Hippocampal formation (tissue), 2 donors: ENCODE measurements at regions not wholly inside any gene's neighbourhood (a gene's known extent, or its start where the extent isn't known, plus 50 kb on each side); places are given as distances from the start of the nearest gene placed in this dataset.
A peak's percentile ranks its signal among the peaks of the same experiment; 100 is the strongest.
"Not testable (repeated sequence)": the region's sequence is repeated elsewhere in the genome, so short reads cannot be mapped to it uniquely, and the experiment has no call there.

Experiments
- DNase-seq, 2 donors: peaks; one replicate each; lab custom pipeline; 2025; lab: John Stamatoyannopoulos, UW

- DNase-seq, result no peak
Observed at GRCh38 chr16:80258407-80258806, 282.4 kb upstream of the DYNLRB2 start.

- no peak for DNase-seq
Observed at GRCh38 chr16:80254970-80255369, 285.8 kb upstream of the DYNLRB2 start.

GRCh38 chr16:80253741-80254140 is 287.1 kb upstream of the DYNLRB2 start:
- DNase-seq, result peak in 1 of 2 donors; percentile 2

GRCh38 chr16:80250381-80250780 is 290.4 kb upstream of the DYNLRB2 start:
- DNase-seq, result no peak

- not testable (repeated sequence) for DNase-seq
Observed at GRCh38 chr16:80243303-80243702, 297.5 kb upstream of the DYNLRB2 start.

- DNase-seq, result not testable (repeated sequence)
Observed at GRCh38 chr16:80242279-80242678, 298.5 kb upstream of the DYNLRB2 start.

GRCh38 chr16:80233097-80233835 is 307.5 kb upstream of the DYNLRB2 start:
- no peak for DNase-seq

GRCh38 chr16:80231888-80232287 is 308.9 kb upstream of the DYNLRB2 start:
- DNase-seq, result no peak

GRCh38 chr16:80231121-80231520 is 309.7 kb upstream of the DYNLRB2 start:
- no peak for DNase-seq

GRCh38 chr16:80230328-80231120 is 310.3 kb upstream of the DYNLRB2 start:
- no peak for DNase-seq

- no peak for DNase-seq
Observed at GRCh38 chr16:80226499-80226898, 314.3 kb upstream of the DYNLRB2 start.

- DNase-seq, result no peak
Observed at GRCh38 chr16:80210787-80211186, 330.0 kb upstream of the DYNLRB2 start.

GRCh38 chr16:80208743-80209142 is 332.1 kb upstream of the DYNLRB2 start:
- DNase-seq, result no peak

- no peak for DNase-seq
Observed at GRCh38 chr16:80208015-80208414, 332.8 kb upstream of the DYNLRB2 start.

- DNase-seq, result no peak
Observed at GRCh38 chr16:80203821-80204220, 337.0 kb upstream of the DYNLRB2 start.

GRCh38 chr16:80202831-80203413 is 337.9 kb upstream of the DYNLRB2 start:
- no peak for DNase-seq

- DNase-seq, result no peak
Observed at GRCh38 chr16:80200079-80200478, 340.7 kb upstream of the DYNLRB2 start.

- no peak for DNase-seq
Observed at GRCh38 chr16:80199614-80200013, 341.2 kb upstream of the DYNLRB2 start.

GRCh38 chr16:80198311-80199299 is 342.2 kb upstream of the DYNLRB2 start:
- DNase-seq, result no peak

- no peak for DNase-seq
Observed at GRCh38 chr16:80197741-80198201, 343.0 kb upstream of the DYNLRB2 start.

GRCh38 chr16:80191928-80192327 is 348.9 kb upstream of the DYNLRB2 start:
- no peak for DNase-seq
